WERI-Rb-1 (cell line): ENCODE measurements at regions not wholly inside any gene's neighbourhood (a gene's known extent, or its start where the extent isn't known, plus 50 kb on each side); places are given as distances from the start of the nearest gene placed in this dataset.

Source experiments
- DNase-seq: peaks from one replicate; pipeline ENCODE4 v3.0.0-alpha.2; 2020
- H3K27ac ChIP-seq: fragments of 250-450 bp; sonication (Bioruptor Pico); 2 replicates; pipeline ENCODE4 v1.5.1; 2020; ENCODE audit warnings: mild to moderate bottlenecking, moderate library complexity
- H3K27me3 ChIP-seq: fragments of 250-450 bp; sonication (Bioruptor Pico); 2 replicates; pipeline ENCODE4 v1.5.1; 2021; ENCODE audit warnings: mild to moderate bottlenecking, low read depth, moderate library complexity; ENCODE audit not compliant: insufficient read depth, severe bottlenecking
- H3K36me3 ChIP-seq: fragments of 250-450 bp; sonication (Bioruptor Pico); 2 replicates; pipeline ENCODE4 v1.5.1; 2020; ENCODE audit warnings: mild to moderate bottlenecking, moderate library complexity
- H3K4me3 ChIP-seq: 2 replicates; pipeline ENCODE4 v1.5.1; 2011; ENCODE audit warnings: low read depth, mild to moderate bottlenecking, control low read depth, low read length
- H3K9me3 ChIP-seq: fragments of 250-450 bp; sonication (Bioruptor Pico); 2 replicates; pipeline ENCODE4 v1.5.1; 2021; ENCODE audit warnings: mild to moderate bottlenecking, moderate library complexity; ENCODE audit not compliant: severe bottlenecking
- TF ChIP-seq, protein P1 (sequence below): IDR thresholded peaks from 2 replicates; pipeline ENCODE4 v1.5.1; 2011; ENCODE audit warnings: low read depth, mild to moderate bottlenecking, control low read depth, inconsistent platforms, low read length

- Histone ChIP-seq H3K27ac (no peak overlapping the region), H3K9me3 (no peaks in the 10 kb centered on the region), H3K4me3 (no peak overlapping the region), H3K27me3 (peaks cover 10% of the 10 kb centered on the region), H3K36me3 (no peaks in the 10 kb centered on the region)
- DNase-seq = no peak
- TF ChIP-seq, protein P1, sequence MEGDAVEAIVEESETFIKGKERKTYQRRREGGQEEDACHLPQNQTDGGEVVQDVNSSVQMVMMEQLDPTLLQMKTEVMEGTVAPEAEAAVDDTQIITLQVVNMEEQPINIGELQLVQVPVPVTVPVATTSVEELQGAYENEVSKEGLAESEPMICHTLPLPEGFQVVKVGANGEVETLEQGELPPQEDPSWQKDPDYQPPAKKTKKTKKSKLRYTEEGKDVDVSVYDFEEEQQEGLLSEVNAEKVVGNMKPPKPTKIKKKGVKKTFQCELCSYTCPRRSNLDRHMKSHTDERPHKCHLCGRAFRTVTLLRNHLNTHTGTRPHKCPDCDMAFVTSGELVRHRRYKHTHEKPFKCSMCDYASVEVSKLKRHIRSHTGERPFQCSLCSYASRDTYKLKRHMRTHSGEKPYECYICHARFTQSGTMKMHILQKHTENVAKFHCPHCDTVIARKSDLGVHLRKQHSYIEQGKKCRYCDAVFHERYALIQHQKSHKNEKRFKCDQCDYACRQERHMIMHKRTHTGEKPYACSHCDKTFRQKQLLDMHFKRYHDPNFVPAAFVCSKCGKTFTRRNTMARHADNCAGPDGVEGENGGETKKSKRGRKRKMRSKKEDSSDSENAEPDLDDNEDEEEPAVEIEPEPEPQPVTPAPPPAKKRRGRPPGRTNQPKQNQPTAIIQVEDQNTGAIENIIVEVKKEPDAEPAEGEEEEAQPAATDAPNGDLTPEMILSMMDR = no peak
Measured at GRCh38 chr6:90663873-90664272, 77.0 kb upstream of the MAP3K7 start.

DNA sequence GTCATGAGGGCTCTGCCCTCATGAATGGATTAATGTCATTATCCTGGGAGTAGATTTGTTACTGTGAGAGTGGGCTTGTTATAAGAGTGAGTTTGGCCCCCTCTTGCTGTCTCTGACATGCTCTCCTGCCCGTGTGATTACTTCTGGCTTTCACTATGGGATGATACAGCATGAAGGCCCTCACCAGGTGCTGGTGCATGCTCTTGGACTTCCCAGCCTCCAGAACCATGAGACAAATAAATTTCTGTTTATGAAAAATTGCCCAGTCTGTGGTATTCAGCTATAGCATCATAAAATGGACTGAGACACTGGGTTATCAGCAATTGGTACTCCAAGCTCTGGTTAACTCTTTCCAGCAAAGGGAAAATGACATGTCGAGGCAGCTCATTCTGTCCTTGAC is 76.2 kb upstream of the MAP3K7 start:
- Histone ChIP-seq H3K36me3 (no peaks in the 10 kb centered on the region), H3K27me3 (peaks cover 10% of the 10 kb centered on the region)
- DNase-seq = no peak

GRCh38 chr6:90660931-90661330 is 74.1 kb upstream of the MAP3K7 start:
- DNase-seq = no peak
- Histone ChIP-seq H3K27ac (no peak overlapping the region), H3K4me3 (no peak overlapping the region), H3K36me3 (no peaks in the 10 kb centered on the region), H3K27me3 (no peaks in the 10 kb centered on the region), H3K9me3 (no peaks in the 10 kb centered on the region)
- TF ChIP-seq, protein P1 = no peak

More for the DNA sequence above, 76.2 kb upstream of the MAP3K7 start:
- H3K4me3 ChIP-seq = no peak overlapping the region
- H3K9me3 ChIP-seq = no peaks in the 10 kb centered on the region
- no peak overlapping the region for H3K27ac ChIP-seq
- TF ChIP-seq, protein P1 = no peak

GRCh38 chr6:90658497-90658896 is 71.6 kb upstream of the MAP3K7 start:
- TF ChIP-seq, protein P1 = no peak
- Histone ChIP-seq H3K4me3 (no peak overlapping the region), H3K9me3 (no peaks in the 10 kb centered on the region), H3K36me3 (no peaks in the 10 kb centered on the region), H3K27ac (no peak overlapping the region), H3K27me3 (no peaks in the 10 kb centered on the region)
- DNase-seq = no peak

GRCh38 chr6:90656325-90656724 is 69.5 kb upstream of the MAP3K7 start:
- H3K36me3 ChIP-seq = no peaks in the 10 kb centered on the region
- TF ChIP-seq, protein P1 = no peak
- H3K4me3 ChIP-seq = no peak overlapping the region
- H3K27ac ChIP-seq = no peak overlapping the region
- peaks cover 2% of the 10 kb centered on the region for H3K27me3 ChIP-seq
- no peak for DNase-seq
- no peaks in the 10 kb centered on the region for H3K9me3 ChIP-seq

- Histone ChIP-seq H3K36me3 (no peaks in the 10 kb centered on the region), H3K27me3 (peaks cover 2% of the 10 kb centered on the region), H3K27ac (no peak overlapping the region), H3K4me3 (no peak overlapping the region), H3K9me3 (no peaks in the 10 kb centered on the region)
- TF ChIP-seq, protein P1 = no peak
- DNase-seq = no peak
Measured at GRCh38 chr6:90654806-90655205, 67.9 kb upstream of the MAP3K7 start.
